IPS-18a (cell line): ENCODE measurements at regions not wholly inside any gene's neighbourhood (a gene's known extent, or its start where the extent isn't known, plus 50 kb on each side); places are given as distances from the start of the nearest gene placed in this dataset.

Experiments
- H3K27ac ChIP-seq: one replicate; pipeline ENCODE4 v1.5.1; 2013; ENCODE audit warnings: low read length
- H3K27me3 ChIP-seq: one replicate; pipeline ENCODE4 v1.6.1; 2013; ENCODE audit warnings: mild to moderate bottlenecking, low read length; ENCODE audit not compliant: control insufficient read depth, insufficient read depth
- H3K36me3 ChIP-seq: one replicate; pipeline ENCODE4 v1.6.1; 2013; ENCODE audit warnings: low read depth, low read length; ENCODE audit not compliant: control insufficient read depth
- H3K4me1 ChIP-seq: one replicate; pipeline ENCODE4 v1.6.1; 2013; ENCODE audit warnings: low read depth, low read length; ENCODE audit not compliant: control insufficient read depth
- H3K4me3 ChIP-seq: one replicate; pipeline ENCODE4 v1.5.1; 2013; ENCODE audit warnings: low read length
- H3K9ac ChIP-seq: one replicate; pipeline ENCODE4 v1.6.1; 2013; ENCODE audit warnings: mild to moderate bottlenecking, low read length, moderate library complexity
- H3K9me3 ChIP-seq: one replicate; pipeline ENCODE4 v1.6.1; 2013; ENCODE audit warnings: low read depth, low read length; ENCODE audit not compliant: control insufficient read depth

DNA sequence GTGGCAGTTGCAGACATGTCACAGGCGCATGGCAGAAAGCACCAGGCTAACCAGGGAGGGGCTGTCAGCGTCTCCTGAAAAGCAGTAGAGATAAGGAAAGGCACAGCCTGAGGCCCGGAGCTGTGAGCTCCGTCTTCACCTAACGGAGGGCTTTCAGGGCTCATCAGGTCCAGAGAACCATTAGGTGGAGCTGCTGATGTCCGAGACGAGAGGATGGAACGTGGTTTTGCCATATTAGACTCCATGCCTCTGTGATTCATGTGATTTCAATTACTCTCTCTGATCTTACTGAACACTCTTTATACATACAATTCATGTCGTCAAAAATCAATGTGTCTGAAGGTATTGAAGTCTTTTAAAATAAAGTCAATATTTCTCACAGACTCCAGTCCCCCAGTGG, 120.3 kb upstream of the RAB6C start:
- no peaks in the 10 kb centered on the region for H3K27me3 ChIP-seq
- no peak overlapping the region for H3K27ac ChIP-seq
- H3K4me1 ChIP-seq: peaks cover 5% of the 10 kb centered on the region
- no peaks in the 10 kb centered on the region for H3K36me3 ChIP-seq
- no peak overlapping the region for H3K4me3 ChIP-seq
- no peak overlapping the region for H3K9ac ChIP-seq
- H3K9me3 ChIP-seq: no peaks in the 10 kb centered on the region

DNA sequence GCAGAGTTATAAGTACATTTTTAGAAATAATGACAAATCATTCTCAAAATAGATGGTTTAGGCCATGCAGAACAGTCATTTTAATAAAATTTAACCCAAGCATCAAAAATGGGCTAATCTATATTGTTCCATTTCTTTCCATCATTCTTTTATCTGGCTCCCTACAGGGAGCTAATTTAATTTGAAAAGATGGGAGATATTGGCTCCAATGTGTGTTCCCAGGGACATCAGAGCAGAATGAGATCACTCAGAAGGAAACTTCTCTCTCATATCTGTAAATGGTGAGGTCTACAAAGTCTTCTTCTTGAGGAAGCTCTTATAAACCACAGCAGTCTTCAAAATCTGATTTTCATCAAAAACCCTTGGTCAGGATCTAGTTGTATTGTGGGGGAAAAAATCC, 119.4 kb upstream of the RAB6C start:
- no peak overlapping the region for H3K27ac ChIP-seq
- no peak overlapping the region for H3K9ac ChIP-seq
- no peaks in the 10 kb centered on the region for H3K27me3 ChIP-seq
- no peaks in the 10 kb centered on the region for H3K9me3 ChIP-seq
- H3K4me1 ChIP-seq: peaks cover 5% of the 10 kb centered on the region
- H3K4me3 ChIP-seq: no peak overlapping the region
- no peaks in the 10 kb centered on the region for H3K36me3 ChIP-seq

DNA sequence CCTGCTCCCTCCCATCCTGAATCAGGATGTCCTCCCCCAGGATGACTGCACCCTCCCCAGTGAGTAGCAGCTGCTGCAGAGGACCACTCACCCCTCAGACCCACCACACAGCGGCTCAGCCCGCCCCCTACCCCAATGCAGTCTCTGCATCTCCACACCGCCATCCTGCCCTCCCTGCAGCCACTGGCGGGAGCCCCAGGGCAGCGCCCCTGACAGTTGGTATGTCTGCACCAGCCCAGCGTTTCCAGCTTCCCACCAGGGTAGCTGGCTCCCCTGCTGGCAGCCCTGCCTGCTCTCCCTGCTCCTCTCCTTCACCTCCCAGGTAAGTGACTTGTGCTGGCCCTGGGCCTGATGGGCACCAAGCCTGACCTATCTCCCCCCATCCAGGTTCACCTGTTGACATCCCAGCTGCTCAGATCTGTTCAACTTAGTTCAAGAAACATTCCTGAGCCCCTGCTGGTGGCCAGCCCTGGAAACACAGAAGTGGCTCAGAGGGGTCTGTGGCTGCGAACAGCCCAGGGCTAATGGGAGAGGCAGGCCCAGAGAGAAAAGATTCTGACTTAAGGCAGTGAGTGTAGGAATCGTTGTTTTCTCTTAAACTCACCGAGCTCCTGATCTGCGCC, 117.7 kb upstream of the RAB6C start:
- Histone ChIP-seq H3K27ac (no peak overlapping the region), H3K4me1 (peaks cover 5% of the 10 kb centered on the region), H3K27me3 (no peaks in the 10 kb centered on the region), H3K4me3 (no peak overlapping the region), H3K9me3 (no peaks in the 10 kb centered on the region), H3K9ac (no peak overlapping the region), H3K36me3 (no peaks in the 10 kb centered on the region)

DNA sequence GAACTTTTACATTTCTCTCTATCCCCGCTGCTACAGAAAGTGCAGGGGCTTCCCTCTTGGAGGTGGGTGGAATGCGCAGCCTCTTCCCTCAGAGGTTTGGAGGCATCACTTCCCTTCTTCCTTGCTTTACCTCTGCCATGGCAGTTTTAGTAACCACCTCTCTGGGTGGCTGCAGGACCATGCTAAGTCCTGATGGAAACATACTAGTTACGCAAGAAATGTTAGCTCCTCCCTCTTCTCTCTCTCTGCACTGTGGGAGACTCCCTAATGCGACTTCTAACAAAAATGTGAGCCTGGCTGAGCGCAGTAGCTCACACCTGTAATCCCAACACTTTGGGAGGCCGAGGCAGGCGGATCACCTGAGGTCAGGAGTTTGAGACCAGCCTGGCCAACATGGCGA, 116.8 kb upstream of the RAB6C start:
- peaks cover 5% of the 10 kb centered on the region for H3K4me1 ChIP-seq
- no peak overlapping the region for H3K9ac ChIP-seq
- H3K9me3 ChIP-seq: no peaks in the 10 kb centered on the region
- H3K4me3 ChIP-seq: no peak overlapping the region
- no peaks in the 10 kb centered on the region for H3K27me3 ChIP-seq
- no peak overlapping the region for H3K27ac ChIP-seq
- no peaks in the 10 kb centered on the region for H3K36me3 ChIP-seq

DNA sequence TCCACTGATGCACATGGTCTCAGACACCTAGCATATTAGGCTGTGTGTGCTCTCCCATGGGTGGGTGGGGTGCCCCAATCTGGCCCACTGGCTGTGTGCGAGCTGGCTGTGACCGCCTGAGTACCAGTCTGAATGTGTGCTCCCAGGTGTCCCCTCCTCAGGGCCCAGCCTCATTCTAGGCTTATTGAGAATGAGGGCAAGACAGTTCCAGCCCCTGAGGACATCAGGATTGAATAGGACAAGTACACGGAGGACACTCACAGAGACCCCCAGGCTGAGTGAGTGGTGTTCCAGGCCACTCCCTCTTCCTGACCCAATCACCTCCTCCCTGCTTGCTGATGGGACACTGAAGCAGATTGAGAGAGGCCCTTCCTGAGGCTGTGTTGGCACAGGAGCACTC, 116.1 kb upstream of the RAB6C start:
- H3K9ac ChIP-seq: no peak overlapping the region
- no peak overlapping the region for H3K4me3 ChIP-seq
- no peak overlapping the region for H3K27ac ChIP-seq
- H3K36me3 ChIP-seq: no peaks in the 10 kb centered on the region
- H3K4me1 ChIP-seq: peaks cover 5% of the 10 kb centered on the region
- no peaks in the 10 kb centered on the region for H3K27me3 ChIP-seq
- H3K9me3 ChIP-seq: no peaks in the 10 kb centered on the region

DNA sequence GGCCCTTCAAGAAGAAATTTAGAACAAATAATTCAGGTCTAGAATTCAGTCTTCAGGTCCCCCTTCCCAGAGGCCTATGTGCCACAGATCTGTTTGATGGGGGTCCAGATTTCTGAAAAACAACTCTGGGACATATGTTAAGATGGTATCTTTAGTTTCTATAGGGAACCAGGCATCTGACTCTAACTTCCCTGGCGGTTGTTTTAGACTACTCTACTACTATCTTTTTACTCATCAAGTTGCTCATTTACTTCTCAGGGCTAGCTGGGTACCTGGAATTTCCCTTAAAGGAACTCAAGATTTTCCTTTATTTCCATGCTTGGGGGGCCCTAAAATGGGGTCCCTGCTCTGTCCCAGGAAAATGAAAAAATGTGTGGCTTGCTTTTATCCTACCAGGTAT, 114.7 kb upstream of the RAB6C start:
- Histone ChIP-seq H3K9me3 (no peaks in the 10 kb centered on the region), H3K9ac (no peak overlapping the region), H3K4me1 (peaks cover 5% of the 10 kb centered on the region)

DNA sequence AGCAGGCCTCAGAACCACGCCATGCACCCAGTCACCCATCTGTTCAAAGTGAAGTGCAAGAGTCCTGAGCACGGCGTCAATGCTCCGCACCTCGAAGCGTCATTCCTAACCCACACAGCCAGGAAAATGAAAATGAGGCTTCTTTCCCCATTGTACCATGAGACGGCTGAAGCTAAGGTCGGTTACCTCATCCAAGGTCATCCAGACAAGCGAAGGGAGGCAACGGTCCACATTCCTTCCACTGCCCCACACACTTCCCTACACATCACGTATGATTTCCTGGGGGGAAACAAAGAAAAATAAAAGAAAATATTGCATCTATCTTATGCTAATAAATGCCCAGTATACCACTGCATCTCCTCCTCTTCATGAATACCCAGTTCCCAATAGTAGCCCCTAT, 113.5 kb upstream of the RAB6C start:
- Histone ChIP-seq H3K9ac (no peak overlapping the region), H3K27ac (no peak overlapping the region), H3K9me3 (no peaks in the 10 kb centered on the region), H3K4me1 (peaks cover 7% of the 10 kb centered on the region), H3K36me3 (no peaks in the 10 kb centered on the region), H3K27me3 (no peaks in the 10 kb centered on the region), H3K4me3 (no peak overlapping the region)

More for the DNA sequence above, 114.7 kb upstream of the RAB6C start:
- no peak overlapping the region for H3K4me3 ChIP-seq
- no peak overlapping the region for H3K27ac ChIP-seq
- H3K36me3 ChIP-seq: no peaks in the 10 kb centered on the region
- no peaks in the 10 kb centered on the region for H3K27me3 ChIP-seq

DNA sequence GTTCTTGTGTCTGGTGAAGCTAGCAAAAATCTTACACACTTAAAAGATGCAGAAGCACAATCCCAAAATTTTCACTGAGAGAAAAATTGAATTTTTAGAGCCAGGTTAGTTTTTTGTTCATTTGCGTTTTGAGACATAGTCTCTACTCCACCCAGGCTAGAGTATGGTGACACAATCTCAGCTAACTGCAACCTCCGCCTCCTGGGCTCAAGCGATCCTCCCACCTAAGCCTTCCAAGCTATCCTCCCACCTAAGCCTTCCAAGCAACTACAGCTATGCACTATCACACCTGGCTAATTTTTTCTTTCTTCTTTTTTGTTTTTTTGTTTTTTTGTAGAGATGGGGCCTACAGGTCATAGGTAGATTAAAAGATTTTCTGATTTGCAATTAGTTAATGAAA, 113.1 kb upstream of the RAB6C start:
- H3K4me1 ChIP-seq: peaks cover 10% of the 10 kb centered on the region
- no peaks in the 10 kb centered on the region for H3K36me3 ChIP-seq
- H3K4me3 ChIP-seq: no peak overlapping the region
- H3K27me3 ChIP-seq: no peaks in the 10 kb centered on the region
- no peak overlapping the region for H3K9ac ChIP-seq
- no peak overlapping the region for H3K27ac ChIP-seq
- H3K9me3 ChIP-seq: no peaks in the 10 kb centered on the region

DNA sequence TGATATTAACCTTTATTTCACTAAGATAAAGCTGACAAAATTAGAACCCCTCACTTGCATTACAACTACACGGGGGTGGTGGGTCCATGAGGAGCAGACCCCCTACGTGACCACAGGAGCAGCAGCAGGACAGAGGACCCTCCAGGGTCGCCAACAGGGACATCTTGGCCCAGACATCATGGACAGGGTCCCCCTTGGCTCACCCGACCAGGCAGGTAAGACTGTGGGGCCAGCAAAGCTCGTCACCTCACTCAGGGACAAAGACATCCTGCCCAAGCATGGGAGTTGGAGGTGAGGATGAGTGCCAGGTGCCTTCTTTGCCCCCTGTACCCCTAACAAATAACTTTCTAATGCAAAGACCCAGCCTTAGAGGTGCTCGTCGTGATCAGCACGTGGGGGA, 111.3 kb upstream of the RAB6C start:
- Histone ChIP-seq H3K27ac (no peak overlapping the region), H3K27me3 (no peaks in the 10 kb centered on the region), H3K9ac (no peak overlapping the region), H3K4me1 (peaks cover 5% of the 10 kb centered on the region), H3K9me3 (no peaks in the 10 kb centered on the region), H3K4me3 (no peak overlapping the region), H3K36me3 (no peaks in the 10 kb centered on the region)

DNA sequence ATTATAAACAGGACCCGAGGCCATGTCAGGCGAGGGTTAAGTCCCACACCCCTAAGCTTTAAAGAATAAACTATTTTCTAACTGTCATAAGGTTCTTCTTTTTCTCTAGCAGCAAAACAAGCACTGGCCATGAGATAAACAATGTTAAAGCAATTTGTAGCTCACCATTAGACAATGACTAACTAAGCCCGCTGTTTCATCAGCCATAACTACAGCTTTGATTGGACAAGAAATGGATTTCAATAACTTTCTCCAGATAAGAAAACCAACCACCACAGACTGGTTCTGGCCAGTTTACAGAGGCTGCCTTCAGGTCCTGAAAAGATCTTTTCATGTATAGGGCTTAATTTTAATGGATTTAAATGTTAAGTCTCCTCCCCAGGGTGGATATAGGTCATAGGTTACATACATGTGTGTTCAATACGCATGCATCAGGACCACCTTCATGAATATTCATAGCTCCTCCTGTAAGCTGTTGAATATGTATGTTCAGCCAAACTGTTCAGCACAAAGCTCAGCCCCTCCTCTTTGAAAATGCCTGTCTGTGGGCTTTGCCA, 108.7 kb upstream of the RAB6C start:
- Histone ChIP-seq H3K9me3 (no peaks in the 10 kb centered on the region), H3K9ac (no peak overlapping the region), H3K27ac (no peak overlapping the region), H3K36me3 (no peaks in the 10 kb centered on the region), H3K4me3 (no peak overlapping the region), H3K27me3 (no peaks in the 10 kb centered on the region), H3K4me1 (peaks cover 5% of the 10 kb centered on the region)

DNA sequence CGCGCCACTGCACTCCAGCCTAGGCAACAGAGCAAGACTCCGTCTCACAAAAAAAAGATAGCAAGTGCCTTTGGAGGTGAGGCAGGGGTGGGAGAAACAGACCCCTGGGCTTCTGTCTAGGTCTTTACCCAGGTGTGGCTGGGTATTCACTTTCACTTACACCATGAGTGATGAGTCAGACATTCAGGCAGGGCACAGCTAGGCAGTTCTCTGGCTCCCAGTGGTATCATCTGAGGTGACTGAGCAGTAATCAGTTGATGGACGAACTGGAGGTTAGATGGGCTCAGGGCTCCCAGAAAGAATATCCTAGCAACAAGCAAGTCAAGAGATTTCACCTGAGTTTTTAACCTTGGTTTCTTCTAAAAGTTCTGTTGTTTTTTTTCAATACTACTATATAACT, 107.0 kb upstream of the RAB6C start:
- no peaks in the 10 kb centered on the region for H3K9me3 ChIP-seq
- H3K36me3 ChIP-seq: no peaks in the 10 kb centered on the region
- H3K27me3 ChIP-seq: no peaks in the 10 kb centered on the region

DNA sequence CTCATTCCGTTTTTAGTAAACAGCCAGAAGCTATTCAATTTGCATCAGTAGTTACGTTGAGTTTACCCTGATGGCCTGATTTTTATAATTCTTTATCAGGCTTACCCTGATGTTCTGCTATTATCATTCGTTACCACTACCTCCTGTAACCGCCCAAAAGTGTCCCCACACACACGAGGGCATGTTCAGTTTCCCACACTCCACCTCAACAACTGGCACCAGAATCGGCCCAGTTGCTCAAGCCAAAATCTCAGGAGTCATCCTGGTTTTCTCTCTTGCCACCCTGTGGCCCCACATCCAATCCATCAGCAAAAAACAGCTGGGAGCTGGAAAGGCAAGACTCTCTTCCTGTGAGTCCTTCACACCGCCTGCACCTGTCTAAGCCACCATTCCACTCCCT, 102.9 kb upstream of the RAB6C start:
- Histone ChIP-seq H3K4me1 (peaks cover 6% of the 10 kb centered on the region), H3K36me3 (no peaks in the 10 kb centered on the region), H3K27me3 (no peaks in the 10 kb centered on the region), H3K9ac (no peak overlapping the region), H3K9me3 (no peaks in the 10 kb centered on the region), H3K4me3 (peak overlapping the region; percentile 86), H3K27ac (no peak overlapping the region)

More for the DNA sequence above, 107.0 kb upstream of the RAB6C start:
- H3K27ac ChIP-seq: no peak overlapping the region
- H3K4me1 ChIP-seq: peaks cover 8% of the 10 kb centered on the region
- no peak overlapping the region for H3K4me3 ChIP-seq
- H3K9ac ChIP-seq: no peak overlapping the region
